AG09319 (cell line): ENCODE measurements at regions not wholly inside any gene's neighbourhood (a gene's known extent, or its start where the extent isn't known, plus 50 kb on each side); places are given as distances from the start of the nearest gene placed in this dataset.
A peak's percentile ranks its signal among the peaks of the same experiment; 100 is the strongest.

ENCODE experiments used
- DNase-seq: peaks from one replicate; pipeline ENCODE4 v3.0.0-alpha.2; 2010; ENCODE audit warnings: low read depth; ENCODE audit errors: extremely low read depth
- TF ChIP-seq, protein P1 (sequence below): IDR thresholded peaks from 2 replicates; pipeline ENCODE4 v1.5.1; 2011; ENCODE audit warnings: low read depth, mild to moderate bottlenecking, inconsistent platforms, low read length, moderate library complexity

DNA sequence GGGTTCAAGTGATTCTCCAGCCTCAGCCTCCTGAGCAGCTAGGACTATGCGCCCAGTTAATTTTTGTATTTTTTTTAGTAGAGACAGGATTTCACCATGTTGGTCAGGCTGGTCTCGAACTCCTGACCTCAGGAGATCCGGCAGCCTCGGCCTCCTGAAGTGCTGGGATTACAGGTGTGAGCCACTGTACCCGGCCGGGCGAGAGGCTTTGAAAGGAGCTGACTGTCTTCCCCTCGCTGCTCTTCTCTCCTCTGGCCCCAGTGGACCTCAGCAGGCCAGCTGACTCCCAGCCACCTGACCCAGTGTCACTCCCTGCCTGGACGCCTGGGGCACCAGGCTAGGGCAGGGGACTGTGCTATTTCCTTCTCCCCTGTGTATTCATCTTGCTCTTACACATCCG is 89.5 kb upstream of the ANKRD55 start:
- TF ChIP-seq, protein P1, sequence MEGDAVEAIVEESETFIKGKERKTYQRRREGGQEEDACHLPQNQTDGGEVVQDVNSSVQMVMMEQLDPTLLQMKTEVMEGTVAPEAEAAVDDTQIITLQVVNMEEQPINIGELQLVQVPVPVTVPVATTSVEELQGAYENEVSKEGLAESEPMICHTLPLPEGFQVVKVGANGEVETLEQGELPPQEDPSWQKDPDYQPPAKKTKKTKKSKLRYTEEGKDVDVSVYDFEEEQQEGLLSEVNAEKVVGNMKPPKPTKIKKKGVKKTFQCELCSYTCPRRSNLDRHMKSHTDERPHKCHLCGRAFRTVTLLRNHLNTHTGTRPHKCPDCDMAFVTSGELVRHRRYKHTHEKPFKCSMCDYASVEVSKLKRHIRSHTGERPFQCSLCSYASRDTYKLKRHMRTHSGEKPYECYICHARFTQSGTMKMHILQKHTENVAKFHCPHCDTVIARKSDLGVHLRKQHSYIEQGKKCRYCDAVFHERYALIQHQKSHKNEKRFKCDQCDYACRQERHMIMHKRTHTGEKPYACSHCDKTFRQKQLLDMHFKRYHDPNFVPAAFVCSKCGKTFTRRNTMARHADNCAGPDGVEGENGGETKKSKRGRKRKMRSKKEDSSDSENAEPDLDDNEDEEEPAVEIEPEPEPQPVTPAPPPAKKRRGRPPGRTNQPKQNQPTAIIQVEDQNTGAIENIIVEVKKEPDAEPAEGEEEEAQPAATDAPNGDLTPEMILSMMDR: no peak
- no peak for DNase-seq

DNA sequence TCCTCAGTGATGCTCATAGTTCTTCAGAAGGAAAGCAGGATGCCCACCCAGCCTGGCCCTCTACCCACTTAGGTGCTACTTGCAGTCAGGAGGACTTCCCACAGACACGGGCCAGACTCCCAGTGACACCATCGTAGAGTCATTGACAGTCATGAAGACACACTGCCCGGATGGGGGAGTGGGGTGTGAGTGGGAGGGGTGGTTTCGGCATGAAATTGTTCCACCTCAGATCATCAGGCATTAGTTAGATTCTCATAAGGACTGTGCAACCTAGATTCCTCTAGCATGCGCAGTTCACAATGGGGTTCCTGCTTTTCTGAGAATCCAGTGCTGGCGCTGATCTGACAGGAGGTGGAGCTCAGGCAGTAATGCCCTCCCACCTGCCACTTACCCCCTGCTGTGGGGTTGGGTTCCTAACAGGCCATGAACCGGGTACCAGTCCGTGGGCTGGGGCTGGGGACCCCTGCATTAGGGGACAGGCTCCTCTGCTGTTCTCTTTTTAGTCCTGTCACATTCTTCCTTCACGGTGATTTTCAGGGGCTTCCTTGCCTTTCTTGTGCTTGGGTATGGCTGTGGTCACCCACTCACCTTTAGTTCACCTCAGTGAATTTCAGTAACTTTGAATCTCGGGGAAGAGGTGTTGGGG is 88.2 kb upstream of the ANKRD55 start:
- TF ChIP-seq, protein P1: no peak

DNA sequence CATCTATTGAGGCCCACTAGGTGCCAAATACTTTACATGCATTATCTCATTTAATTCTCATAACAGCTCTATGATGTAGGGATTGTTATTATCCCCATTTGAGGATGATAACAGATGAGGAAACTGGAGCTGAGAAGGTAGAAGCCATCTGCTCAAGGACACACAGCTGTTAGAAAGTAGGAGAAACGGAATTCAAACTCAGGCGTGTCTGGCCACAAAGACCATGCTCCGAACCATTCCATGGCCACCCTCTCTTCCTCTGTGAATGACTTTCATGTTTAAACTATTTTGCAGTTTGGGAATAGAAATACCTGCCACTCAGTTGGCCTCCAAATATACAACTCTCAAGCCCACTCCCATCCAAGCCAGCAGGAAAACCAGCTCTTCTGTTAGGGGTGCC is 87.6 kb upstream of the ANKRD55 start:
- TF ChIP-seq, protein P1: no peak
- no peak for DNase-seq

More for the DNA sequence above, 88.2 kb upstream of the ANKRD55 start:
- DNase-seq: no peak

DNA sequence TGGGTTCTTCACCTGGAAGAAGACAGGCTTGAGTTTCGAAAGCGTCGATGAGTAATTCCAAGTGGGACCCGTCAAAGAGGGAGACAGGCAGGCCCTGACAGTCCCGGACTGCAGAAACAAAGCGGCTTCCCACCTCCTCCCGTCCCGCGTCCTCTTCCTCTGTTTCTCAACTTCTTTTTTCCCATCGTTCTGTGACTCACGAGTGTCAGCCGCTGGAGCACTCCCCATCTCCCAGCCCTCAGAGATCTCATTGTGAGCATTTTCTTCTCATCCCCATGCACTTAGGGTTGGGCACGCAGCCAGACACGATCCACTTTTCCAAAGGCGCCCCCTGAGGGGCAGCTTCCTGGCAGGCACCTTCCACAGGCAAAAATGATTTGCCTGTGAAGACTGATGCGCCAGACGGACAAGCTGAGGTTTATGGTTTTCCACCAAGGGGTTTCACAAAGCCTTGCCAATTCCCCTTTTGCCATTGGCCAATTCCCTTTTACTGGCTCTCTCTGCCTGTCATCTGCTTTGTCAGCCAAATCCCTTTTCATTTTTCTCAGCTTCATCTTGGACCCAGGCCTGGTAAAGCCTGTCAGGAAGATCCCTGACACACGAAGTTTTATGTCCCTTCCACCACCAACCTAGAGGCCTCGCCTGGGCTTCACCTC is 86.5 kb upstream of the ANKRD55 start:
- TF ChIP-seq, protein P1: no peak
- no peak for DNase-seq

DNA sequence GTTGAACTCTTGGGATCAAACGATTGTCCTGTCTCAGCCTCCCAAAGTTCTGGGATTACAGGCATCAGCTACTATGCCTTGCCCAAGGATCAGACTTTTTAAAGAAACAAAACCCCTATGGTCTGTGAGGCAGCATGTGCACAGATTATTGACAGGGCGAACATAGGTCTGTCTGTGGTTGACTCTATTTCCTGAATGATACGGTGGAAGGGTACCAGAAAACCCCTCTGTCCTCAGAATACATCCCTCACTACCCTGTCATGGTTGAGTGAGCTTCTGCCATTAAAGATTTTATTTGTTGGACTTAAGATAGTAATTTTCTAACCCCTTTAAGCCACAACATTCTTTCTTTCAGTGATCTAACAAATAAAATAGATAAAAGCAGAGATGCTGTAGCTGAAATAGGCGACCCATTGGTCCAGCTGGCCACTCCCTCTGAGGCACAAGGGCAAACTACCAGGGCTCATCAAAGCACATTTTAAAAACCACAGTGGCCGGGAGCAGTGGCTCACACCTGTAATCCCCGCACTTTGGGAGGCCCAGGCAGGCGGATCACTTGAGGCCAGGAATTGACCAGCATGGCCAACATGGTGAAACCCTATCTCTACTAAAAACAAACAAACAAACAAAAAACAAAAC is 84.9 kb upstream of the ANKRD55 start:
- no peak for DNase-seq
- TF ChIP-seq, protein P1: no peak

DNA sequence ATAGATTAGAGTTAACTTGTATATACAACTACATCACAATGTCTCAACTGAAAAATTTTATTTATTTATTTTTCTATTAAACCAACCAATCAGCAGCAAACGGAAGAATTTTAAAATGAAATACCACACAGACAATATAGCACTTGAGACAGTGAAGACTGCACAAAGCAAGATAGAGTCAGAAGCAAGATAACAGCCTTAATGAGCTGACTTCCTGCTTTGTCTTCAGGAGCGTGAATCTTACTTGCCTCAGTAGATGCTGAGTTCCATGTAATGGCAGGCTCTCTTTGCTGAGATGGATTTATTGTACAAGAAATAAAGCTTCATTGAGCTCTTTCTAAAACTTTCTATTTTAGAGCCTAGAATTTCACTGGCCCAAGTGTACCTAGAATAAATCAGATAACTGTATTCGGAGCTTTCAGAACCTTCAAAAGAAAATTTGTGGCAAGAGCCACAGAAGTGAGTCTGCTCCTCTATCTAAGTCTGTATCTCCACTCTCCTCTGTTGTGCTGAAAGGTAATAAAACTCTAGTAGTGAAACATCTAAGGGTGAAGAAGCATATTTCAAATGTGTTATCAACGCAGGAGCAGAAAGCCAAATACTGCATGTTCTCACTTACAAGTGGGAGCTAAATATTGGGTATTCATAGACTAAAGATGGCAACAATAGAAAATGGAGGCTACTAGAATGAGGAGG is 83.3 kb upstream of the ANKRD55 start:
- DNase-seq: no peak
- TF ChIP-seq, protein P1: no peak

DNA sequence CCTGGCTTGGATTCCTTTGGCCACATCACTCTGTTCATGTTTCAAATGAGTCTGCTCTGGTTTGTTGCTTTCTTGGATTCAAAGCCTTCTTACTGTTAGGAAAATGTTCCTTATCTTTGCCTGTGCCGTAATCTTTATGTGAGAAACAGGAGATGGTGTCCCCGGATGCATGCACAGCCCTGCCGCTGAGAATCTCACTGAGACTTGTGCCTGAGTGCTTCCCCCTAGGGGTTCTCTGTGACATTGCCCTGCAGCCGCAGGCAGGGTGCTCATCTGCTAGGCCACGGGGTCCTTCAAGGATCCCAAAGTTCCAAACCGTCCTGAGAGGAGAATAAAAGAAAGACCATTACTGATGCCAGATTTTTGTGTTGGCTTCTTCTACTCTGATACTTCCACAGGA is 81.4 kb upstream of the ANKRD55 start:
- TF ChIP-seq, protein P1: peak; percentile 49
- DNase-seq: no peak
